Hematopoietic multipotent progenitor cell treated with erythropoietin and hydrocortisone succinate and interleukin-3 and kit ligand, for 4 days (in vitro differentiated cells): ENCODE measurements at regions not wholly inside any gene's neighbourhood (a gene's known extent, or its start where the extent isn't known, plus 50 kb on each side); places are given as distances from the start of the nearest gene placed in this dataset.
A peak's percentile ranks its signal among the peaks of the same experiment; 100 is the strongest.

ENCODE experiments used
- DNase-seq: peaks from one replicate; pipeline ENCODE4 v3.0.0-alpha.2; 2015

GRCh38 chr11:32273931-32274330 lies 161.4 kb downstream of the WT1 start:
- DNase-seq = no peak

- DNase-seq = peak; percentile 31
Observed at GRCh38 chr11:32279672-32280071, 155.7 kb downstream of the WT1 start.

- DNase-seq = no peak
Observed at GRCh38 chr11:32280339-32280738, 155.0 kb downstream of the WT1 start.

- DNase-seq = no peak
Observed at GRCh38 chr11:32288276-32288675, 147.1 kb downstream of the WT1 start.

GRCh38 chr11:32289701-32290100 lies 145.6 kb downstream of the WT1 start:
- no peak for DNase-seq

GRCh38 chr11:32290783-32291182 lies 144.6 kb downstream of the WT1 start:
- DNase-seq = no peak

- peak; percentile 70 for DNase-seq
Observed at GRCh38 chr11:32297611-32298011, 137.7 kb downstream of the WT1 start.

GRCh38 chr11:32302826-32303225 lies 132.5 kb downstream of the WT1 start:
- no peak for DNase-seq

- DNase-seq = no peak
Observed at GRCh38 chr11:32304521-32304920, 130.8 kb downstream of the WT1 start.

- DNase-seq = no peak
Observed at GRCh38 chr11:32305460-32305859, 129.9 kb downstream of the WT1 start.

- no peak for DNase-seq
Observed at GRCh38 chr11:32307471-32307870, 127.9 kb downstream of the WT1 start.

- DNase-seq = no peak
Observed at GRCh38 chr11:32307913-32308312, 127.4 kb downstream of the WT1 start.

- no peak for DNase-seq
Observed at GRCh38 chr11:32309530-32310213, 125.7 kb downstream of the WT1 start.

GRCh38 chr11:32310214-32310601 lies 125.1 kb downstream of the WT1 start:
- DNase-seq = no peak

GRCh38 chr11:32311346-32312065 lies 123.8 kb downstream of the WT1 start:
- no peak for DNase-seq

- DNase-seq = no peak
Observed at GRCh38 chr11:32312206-32312817, 123.0 kb downstream of the WT1 start.

- peak; percentile 85 for DNase-seq
Observed at GRCh38 chr11:32312865-32313403, 122.4 kb downstream of the WT1 start.

- DNase-seq = no peak
Observed at GRCh38 chr11:32313477-32313876, 121.9 kb downstream of the WT1 start.

- DNase-seq = no peak
Observed at GRCh38 chr11:32315121-32315520, 120.2 kb downstream of the WT1 start.

- no peak for DNase-seq
Observed at GRCh38 chr11:32316232-32316631, 119.1 kb downstream of the WT1 start.

GRCh38 chr11:32316858-32317642 lies 118.3 kb downstream of the WT1 start:
- DNase-seq = peak; percentile 56

- DNase-seq = no peak
Observed at GRCh38 chr11:32317643-32318042, 117.7 kb downstream of the WT1 start.
